WTC11 (cell line): ENCODE measurements at regions not wholly inside any gene's neighbourhood (a gene's known extent, or its start where the extent isn't known, plus 50 kb on each side); places are given as distances from the start of the nearest gene placed in this dataset.

Source experiments
- NR3C1 ChIP-seq: sonication (generic); formaldehyde crosslinking; conservative IDR thresholded peaks from 2 replicates; pipeline ENCODE4 v1.8.1; 2023; ENCODE audit warnings: low read depth, mild to moderate bottlenecking, missing genetic modification reagents
- TP53 ChIP-seq: sonication (generic); formaldehyde crosslinking; IDR thresholded peaks from 2 replicates; pipeline ENCODE4 v1.8.1; 2023; ENCODE audit warnings: mild to moderate bottlenecking, missing genetic modification reagents
- ZNF396 ChIP-seq: fragments of 250-450 bp; sonication (Bioruptor Pico); IDR thresholded peaks from 2 replicates; pipeline ENCODE4 v1.8.0; 2021; ENCODE audit warnings: mild to moderate bottlenecking, moderate library complexity, borderline replicate concordance
- ZNF423 ChIP-seq: fragments of 250-450 bp; sonication (Bioruptor Pico); IDR thresholded peaks from 2 replicates; pipeline ENCODE4 v2.1.2; 2022; ENCODE audit warnings: mild to moderate bottlenecking, moderate library complexity
- ZNF671 ChIP-seq: fragments of 250-450 bp; sonication (Bioruptor Pico); IDR thresholded peaks from 2 replicates; pipeline ENCODE4 v1.8.0; 2021; ENCODE audit warnings: mild to moderate bottlenecking
- TF ChIP-seq, protein P1 (sequence below): fragments of 250-450 bp; sonication (Bioruptor Pico); IDR thresholded peaks from 2 replicates; pipeline ENCODE4 v1.9.0; 2021; ENCODE audit warnings: mild to moderate bottlenecking, borderline replicate concordance
- TF ChIP-seq, protein P2 (sequence below): sonication (generic); formaldehyde crosslinking; IDR thresholded peaks from 2 replicates; pipeline ENCODE4 v1.8.1; 2023; ENCODE audit warnings: mild to moderate bottlenecking, missing genetic modification reagents, borderline replicate concordance
- TF ChIP-seq, protein P3 (sequence below): sonication (generic); formaldehyde crosslinking; IDR thresholded peaks from 2 replicates; pipeline ENCODE4 v1.8.0; 2022; ENCODE audit warnings: mild to moderate bottlenecking, missing genetic modification reagents
- TF ChIP-seq, protein P4 (sequence below): sonication (generic); formaldehyde crosslinking; IDR thresholded peaks from 2 replicates; pipeline ENCODE4 v1.8.0; 2023; ENCODE audit warnings: missing genetic modification reagents, mild to moderate bottlenecking, borderline replicate concordance
- TF ChIP-seq, protein P5 (sequence below): sonication (generic); formaldehyde crosslinking; IDR thresholded peaks from 2 replicates; pipeline ENCODE4 v1.8.0; 2022; ENCODE audit warnings: mild to moderate bottlenecking, missing genetic modification reagents
- TF ChIP-seq, protein P6 (sequence below): fragments of 250-450 bp; sonication (Bioruptor Pico); IDR thresholded peaks from 2 replicates; pipeline ENCODE4 v1.9.0; 2021; ENCODE audit warnings: mild to moderate bottlenecking

DNA sequence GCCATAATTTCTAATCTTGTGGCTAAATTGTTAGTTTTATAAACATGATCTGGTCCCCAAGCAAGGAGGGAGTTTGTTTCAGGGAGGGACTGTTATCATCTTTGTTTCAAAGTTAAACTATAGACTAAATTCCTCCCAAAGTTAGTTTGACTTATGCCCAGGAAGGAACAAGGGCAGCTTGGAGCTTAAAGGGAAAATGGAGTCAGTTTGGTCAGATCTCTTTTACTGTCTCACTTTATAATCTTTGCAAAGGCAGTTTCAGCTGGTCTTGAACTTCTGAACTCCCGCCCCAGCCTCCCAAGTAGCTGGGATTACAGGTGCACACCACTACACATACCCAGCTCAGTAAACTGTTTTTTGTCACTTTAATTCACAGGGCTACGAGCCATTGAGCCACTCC, 214.7 kb downstream of the ZNF674 start (continued):
- TF ChIP-seq, protein P1, sequence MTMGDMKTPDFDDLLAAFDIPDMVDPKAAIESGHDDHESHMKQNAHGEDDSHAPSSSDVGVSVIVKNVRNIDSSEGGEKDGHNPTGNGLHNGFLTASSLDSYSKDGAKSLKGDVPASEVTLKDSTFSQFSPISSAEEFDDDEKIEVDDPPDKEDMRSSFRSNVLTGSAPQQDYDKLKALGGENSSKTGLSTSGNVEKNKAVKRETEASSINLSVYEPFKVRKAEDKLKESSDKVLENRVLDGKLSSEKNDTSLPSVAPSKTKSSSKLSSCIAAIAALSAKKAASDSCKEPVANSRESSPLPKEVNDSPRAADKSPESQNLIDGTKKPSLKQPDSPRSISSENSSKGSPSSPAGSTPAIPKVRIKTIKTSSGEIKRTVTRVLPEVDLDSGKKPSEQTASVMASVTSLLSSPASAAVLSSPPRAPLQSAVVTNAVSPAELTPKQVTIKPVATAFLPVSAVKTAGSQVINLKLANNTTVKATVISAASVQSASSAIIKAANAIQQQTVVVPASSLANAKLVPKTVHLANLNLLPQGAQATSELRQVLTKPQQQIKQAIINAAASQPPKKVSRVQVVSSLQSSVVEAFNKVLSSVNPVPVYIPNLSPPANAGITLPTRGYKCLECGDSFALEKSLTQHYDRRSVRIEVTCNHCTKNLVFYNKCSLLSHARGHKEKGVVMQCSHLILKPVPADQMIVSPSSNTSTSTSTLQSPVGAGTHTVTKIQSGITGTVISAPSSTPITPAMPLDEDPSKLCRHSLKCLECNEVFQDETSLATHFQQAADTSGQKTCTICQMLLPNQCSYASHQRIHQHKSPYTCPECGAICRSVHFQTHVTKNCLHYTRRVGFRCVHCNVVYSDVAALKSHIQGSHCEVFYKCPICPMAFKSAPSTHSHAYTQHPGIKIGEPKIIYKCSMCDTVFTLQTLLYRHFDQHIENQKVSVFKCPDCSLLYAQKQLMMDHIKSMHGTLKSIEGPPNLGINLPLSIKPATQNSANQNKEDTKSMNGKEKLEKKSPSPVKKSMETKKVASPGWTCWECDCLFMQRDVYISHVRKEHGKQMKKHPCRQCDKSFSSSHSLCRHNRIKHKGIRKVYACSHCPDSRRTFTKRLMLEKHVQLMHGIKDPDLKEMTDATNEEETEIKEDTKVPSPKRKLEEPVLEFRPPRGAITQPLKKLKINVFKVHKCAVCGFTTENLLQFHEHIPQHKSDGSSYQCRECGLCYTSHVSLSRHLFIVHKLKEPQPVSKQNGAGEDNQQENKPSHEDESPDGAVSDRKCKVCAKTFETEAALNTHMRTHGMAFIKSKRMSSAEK (CRISPR knock-in tag): no peak
- TF ChIP-seq, protein P2, sequence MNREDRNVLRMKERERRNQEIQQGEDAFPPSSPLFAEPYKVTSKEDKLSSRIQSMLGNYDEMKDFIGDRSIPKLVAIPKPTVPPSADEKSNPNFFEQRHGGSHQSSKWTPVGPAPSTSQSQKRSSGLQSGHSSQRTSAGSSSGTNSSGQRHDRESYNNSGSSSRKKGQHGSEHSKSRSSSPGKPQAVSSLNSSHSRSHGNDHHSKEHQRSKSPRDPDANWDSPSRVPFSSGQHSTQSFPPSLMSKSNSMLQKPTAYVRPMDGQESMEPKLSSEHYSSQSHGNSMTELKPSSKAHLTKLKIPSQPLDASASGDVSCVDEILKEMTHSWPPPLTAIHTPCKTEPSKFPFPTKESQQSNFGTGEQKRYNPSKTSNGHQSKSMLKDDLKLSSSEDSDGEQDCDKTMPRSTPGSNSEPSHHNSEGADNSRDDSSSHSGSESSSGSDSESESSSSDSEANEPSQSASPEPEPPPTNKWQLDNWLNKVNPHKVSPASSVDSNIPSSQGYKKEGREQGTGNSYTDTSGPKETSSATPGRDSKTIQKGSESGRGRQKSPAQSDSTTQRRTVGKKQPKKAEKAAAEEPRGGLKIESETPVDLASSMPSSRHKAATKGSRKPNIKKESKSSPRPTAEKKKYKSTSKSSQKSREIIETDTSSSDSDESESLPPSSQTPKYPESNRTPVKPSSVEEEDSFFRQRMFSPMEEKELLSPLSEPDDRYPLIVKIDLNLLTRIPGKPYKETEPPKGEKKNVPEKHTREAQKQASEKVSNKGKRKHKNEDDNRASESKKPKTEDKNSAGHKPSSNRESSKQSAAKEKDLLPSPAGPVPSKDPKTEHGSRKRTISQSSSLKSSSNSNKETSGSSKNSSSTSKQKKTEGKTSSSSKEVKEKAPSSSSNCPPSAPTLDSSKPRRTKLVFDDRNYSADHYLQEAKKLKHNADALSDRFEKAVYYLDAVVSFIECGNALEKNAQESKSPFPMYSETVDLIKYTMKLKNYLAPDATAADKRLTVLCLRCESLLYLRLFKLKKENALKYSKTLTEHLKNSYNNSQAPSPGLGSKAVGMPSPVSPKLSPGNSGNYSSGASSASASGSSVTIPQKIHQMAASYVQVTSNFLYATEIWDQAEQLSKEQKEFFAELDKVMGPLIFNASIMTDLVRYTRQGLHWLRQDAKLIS (CRISPR knock-in tag): no peak
- TF ChIP-seq, protein P3, sequence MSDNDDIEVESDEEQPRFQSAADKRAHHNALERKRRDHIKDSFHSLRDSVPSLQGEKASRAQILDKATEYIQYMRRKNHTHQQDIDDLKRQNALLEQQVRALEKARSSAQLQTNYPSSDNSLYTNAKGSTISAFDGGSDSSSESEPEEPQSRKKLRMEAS (CRISPR knock-in tag): no peak
- TF ChIP-seq ZNF671 (CRISPR knock-in tag) (no peak), TP53 (CRISPR knock-in tag) (no peak), ZNF396 (CRISPR knock-in tag) (no peak), NR3C1 (no peak), ZNF423 (CRISPR knock-in tag) (no peak)
- TF ChIP-seq, protein P4, sequence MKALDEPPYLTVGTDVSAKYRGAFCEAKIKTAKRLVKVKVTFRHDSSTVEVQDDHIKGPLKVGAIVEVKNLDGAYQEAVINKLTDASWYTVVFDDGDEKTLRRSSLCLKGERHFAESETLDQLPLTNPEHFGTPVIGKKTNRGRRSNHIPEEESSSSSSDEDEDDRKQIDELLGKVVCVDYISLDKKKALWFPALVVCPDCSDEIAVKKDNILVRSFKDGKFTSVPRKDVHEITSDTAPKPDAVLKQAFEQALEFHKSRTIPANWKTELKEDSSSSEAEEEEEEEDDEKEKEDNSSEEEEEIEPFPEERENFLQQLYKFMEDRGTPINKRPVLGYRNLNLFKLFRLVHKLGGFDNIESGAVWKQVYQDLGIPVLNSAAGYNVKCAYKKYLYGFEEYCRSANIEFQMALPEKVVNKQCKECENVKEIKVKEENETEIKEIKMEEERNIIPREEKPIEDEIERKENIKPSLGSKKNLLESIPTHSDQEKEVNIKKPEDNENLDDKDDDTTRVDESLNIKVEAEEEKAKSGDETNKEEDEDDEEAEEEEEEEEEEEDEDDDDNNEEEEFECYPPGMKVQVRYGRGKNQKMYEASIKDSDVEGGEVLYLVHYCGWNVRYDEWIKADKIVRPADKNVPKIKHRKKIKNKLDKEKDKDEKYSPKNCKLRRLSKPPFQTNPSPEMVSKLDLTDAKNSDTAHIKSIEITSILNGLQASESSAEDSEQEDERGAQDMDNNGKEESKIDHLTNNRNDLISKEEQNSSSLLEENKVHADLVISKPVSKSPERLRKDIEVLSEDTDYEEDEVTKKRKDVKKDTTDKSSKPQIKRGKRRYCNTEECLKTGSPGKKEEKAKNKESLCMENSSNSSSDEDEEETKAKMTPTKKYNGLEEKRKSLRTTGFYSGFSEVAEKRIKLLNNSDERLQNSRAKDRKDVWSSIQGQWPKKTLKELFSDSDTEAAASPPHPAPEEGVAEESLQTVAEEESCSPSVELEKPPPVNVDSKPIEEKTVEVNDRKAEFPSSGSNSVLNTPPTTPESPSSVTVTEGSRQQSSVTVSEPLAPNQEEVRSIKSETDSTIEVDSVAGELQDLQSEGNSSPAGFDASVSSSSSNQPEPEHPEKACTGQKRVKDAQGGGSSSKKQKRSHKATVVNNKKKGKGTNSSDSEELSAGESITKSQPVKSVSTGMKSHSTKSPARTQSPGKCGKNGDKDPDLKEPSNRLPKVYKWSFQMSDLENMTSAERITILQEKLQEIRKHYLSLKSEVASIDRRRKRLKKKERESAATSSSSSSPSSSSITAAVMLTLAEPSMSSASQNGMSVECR: no peak
- TF ChIP-seq, protein P5, sequence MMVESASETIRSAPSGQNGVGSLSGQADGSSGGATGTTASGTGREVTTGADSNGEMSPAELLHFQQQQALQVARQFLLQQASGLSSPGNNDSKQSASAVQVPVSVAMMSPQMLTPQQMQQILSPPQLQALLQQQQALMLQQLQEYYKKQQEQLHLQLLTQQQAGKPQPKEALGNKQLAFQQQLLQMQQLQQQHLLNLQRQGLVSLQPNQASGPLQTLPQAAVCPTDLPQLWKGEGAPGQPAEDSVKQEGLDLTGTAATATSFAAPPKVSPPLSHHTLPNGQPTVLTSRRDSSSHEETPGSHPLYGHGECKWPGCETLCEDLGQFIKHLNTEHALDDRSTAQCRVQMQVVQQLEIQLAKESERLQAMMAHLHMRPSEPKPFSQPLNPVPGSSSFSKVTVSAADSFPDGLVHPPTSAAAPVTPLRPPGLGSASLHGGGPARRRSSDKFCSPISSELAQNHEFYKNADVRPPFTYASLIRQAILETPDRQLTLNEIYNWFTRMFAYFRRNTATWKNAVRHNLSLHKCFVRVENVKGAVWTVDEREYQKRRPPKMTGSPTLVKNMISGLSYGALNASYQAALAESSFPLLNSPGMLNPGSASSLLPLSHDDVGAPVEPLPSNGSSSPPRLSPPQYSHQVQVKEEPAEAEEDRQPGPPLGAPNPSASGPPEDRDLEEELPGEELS (CRISPR knock-in tag): no peak
- TF ChIP-seq, protein P6, sequence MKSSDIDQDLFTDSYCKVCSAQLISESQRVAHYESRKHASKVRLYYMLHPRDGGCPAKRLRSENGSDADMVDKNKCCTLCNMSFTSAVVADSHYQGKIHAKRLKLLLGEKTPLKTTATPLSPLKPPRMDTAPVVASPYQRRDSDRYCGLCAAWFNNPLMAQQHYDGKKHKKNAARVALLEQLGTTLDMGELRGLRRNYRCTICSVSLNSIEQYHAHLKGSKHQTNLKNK (CRISPR knock-in tag): no peak
- TF ChIP-seq, all 79 proteins: peak for 0
